ENCODE measurements at regions not wholly inside any gene's neighbourhood (a gene's known extent, or its start where the extent isn't known, plus 50 kb on each side); places are given as distances from the start of the nearest gene placed in this dataset.

DNA sequence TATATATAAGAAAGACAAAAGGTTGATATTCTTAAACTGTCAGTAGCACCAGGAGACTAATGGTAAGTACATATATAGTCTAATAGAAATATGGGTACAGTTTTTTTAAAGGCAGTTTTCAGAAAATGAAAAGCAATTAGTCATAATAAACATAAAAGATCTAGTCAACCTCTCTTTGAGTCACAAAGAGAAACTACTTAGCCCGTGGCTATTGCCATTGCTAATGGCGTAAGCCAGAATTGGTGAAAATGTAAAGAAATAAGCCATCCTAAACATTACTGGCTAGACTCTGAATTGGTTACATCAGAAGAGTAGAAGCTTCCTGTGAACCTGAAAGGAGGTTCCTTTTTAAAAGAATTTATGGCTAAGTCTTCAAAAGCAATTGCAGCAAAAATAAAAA, 668.7 kb upstream of the CPEB2 start:
- Histone ChIP-seq H3K27ac (ENCODE audit: low read depth, low read length) (no peak overlapping the region), H3K27me3 (ENCODE audit: control insufficient read depth in 5 of 5, insufficient read depth in 4 of 5, low read length in 5 of 5) (no peaks in the 10 kb centered on the region), H3K9me3 (ENCODE audit: control insufficient read depth in 5 of 5, low read length in 5 of 5) (peaks cover 0 to 5% (median 0%) of the 10 kb centered on the region in 5 donors), H3K4me3 (ENCODE audit: low read depth in 1 of 5, low read length in 5 of 5) (no peak overlapping the region), H3K36me3 (ENCODE audit: control insufficient read depth in 5 of 5, insufficient read depth in 5 of 5, low read length in 5 of 5) (no peaks in the 10 kb centered on the region), H3K9ac (ENCODE audit: low read length in 5 of 5) (no peak overlapping the region), H3K4me1 (ENCODE audit: control insufficient read depth in 5 of 5, insufficient read depth in 5 of 5, low read length in 5 of 5) (no peaks in the 10 kb centered on the region)

DNA sequence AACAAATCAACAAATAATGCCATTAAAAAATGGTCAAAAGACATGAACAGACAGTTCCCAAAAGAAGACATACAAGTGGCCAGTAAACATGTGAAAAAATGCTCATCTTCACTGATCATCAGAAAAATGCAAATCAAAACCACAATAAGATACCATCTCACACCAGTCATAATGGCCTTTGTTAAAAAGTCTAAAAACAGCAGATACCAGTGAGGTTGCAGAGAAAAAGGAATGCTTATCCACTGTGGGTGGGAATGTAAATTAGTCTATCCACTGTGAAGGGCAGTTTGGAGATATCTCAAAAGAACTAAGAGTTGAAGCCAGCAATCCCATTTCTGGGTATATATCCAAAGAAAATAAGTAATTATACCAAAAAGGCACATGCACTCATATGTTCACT, 668.1 kb upstream of the CPEB2 start:
- H3K27ac ChIP-seq (ENCODE audit: low read depth, low read length): no peak overlapping the region
- no peaks in the 10 kb centered on the region for H3K36me3 ChIP-seq (ENCODE audit: control insufficient read depth in 5 of 5, insufficient read depth in 5 of 5, low read length in 5 of 5)
- no peaks in the 10 kb centered on the region for H3K27me3 ChIP-seq (ENCODE audit: control insufficient read depth in 5 of 5, insufficient read depth in 4 of 5, low read length in 5 of 5)
- H3K4me3 ChIP-seq (ENCODE audit: low read depth in 1 of 5, low read length in 5 of 5): no peak overlapping the region
- H3K4me1 ChIP-seq (ENCODE audit: control insufficient read depth in 5 of 5, insufficient read depth in 5 of 5, low read length in 5 of 5): no peaks in the 10 kb centered on the region
- H3K9ac ChIP-seq (ENCODE audit: low read length in 5 of 5): no peak overlapping the region
- H3K9me3 ChIP-seq (ENCODE audit: control insufficient read depth in 5 of 5, low read length in 5 of 5): peaks cover 0 to 5% (median 0%) of the 10 kb centered on the region in 5 donors

DNA sequence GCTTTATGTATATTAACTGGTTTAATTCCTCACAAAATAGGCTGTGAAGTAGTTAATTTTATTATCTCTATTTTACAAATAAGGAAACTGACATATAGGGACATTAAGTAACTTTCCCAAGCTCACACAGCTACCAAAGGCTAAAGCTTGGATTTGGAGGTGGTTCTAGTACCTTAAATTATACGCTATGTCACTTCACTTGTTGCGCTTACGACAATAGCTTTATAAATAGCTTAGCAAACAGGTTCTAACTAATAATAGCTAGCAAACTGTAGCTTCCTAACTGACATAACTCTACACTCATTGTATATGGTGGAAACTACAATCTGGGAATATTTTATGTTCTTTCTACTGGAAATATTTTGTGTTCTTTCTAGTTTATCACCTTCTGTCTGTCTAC, 666.4 kb upstream of the CPEB2 start:
- no peak overlapping the region for H3K27ac ChIP-seq (ENCODE audit: low read depth, low read length)
- no peaks in the 10 kb centered on the region for H3K4me1 ChIP-seq (ENCODE audit: control insufficient read depth in 5 of 5, insufficient read depth in 5 of 5, low read length in 5 of 5)
- no peak overlapping the region for H3K4me3 ChIP-seq (ENCODE audit: low read depth in 1 of 5, low read length in 5 of 5)
- no peaks in the 10 kb centered on the region for H3K36me3 ChIP-seq (ENCODE audit: control insufficient read depth in 5 of 5, insufficient read depth in 5 of 5, low read length in 5 of 5)
- no peak overlapping the region for H3K9ac ChIP-seq (ENCODE audit: low read length in 5 of 5)
- H3K27me3 ChIP-seq (ENCODE audit: control insufficient read depth in 5 of 5, insufficient read depth in 4 of 5, low read length in 5 of 5): no peaks in the 10 kb centered on the region
- peaks cover 0 to 5% (median 0%) of the 10 kb centered on the region in 5 donors for H3K9me3 ChIP-seq (ENCODE audit: control insufficient read depth in 5 of 5, low read length in 5 of 5)

DNA sequence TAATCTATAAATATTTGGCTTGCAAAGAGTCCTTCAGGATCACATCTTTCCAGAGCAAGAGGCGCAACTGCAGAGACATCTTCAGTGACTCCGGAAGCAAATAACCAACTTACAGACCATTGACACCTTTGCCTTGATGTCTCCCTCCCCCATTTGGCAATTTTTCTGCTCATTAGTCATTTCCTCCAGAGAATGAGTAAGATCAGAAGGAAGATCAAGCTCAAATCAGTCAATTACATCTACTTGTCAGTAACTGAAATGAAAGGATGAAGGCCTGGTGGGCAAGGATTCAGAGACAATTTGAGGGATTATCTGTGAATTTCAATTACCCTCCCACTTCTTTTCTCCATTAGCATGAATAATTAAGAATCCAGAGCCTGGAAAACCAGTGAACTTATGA, 665.6 kb upstream of the CPEB2 start:
- Histone ChIP-seq H3K4me3 (ENCODE audit: low read depth in 1 of 5, low read length in 5 of 5) (no peak overlapping the region), H3K27me3 (ENCODE audit: control insufficient read depth in 5 of 5, insufficient read depth in 4 of 5, low read length in 5 of 5) (no peaks in the 10 kb centered on the region), H3K27ac (ENCODE audit: low read depth, low read length) (no peak overlapping the region), H3K9me3 (ENCODE audit: control insufficient read depth in 5 of 5, low read length in 5 of 5) (peaks cover 0 to 5% (median 0%) of the 10 kb centered on the region in 5 donors), H3K36me3 (ENCODE audit: control insufficient read depth in 5 of 5, insufficient read depth in 5 of 5, low read length in 5 of 5) (no peaks in the 10 kb centered on the region), H3K4me1 (ENCODE audit: control insufficient read depth in 5 of 5, insufficient read depth in 5 of 5, low read length in 5 of 5) (no peaks in the 10 kb centered on the region), H3K9ac (ENCODE audit: low read length in 5 of 5) (no peak overlapping the region)

DNA sequence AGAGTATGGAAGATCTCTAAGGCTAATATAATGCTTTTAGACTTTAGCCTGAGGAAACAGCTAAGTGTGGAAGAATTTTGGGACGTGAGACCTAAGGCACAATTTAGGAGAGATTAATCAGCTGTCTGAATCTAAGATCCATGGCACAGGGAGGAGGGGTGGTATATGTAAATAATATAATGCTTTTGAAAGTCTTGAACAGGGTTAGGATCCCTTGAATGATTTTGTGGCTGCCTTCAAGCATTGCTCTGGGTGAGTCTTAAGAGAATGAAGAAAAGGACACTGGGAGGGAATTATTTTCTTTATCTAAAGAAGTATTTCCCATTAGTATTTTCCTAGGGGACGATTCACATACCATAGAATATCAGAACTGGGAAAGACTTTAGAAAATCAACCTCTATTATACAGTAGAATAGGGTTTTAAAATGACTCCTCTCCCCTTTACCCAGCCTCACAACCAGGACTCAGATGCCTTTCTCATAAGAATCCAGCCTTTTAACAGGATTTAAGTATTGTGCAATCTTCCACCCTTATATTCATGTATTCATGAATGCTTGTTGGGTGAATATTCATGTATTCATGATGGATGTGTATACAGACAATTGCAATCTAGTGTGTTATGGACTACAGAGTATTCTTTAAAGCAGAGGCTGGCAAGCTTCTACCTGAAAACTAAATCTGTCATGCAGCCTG, 664.2 kb upstream of the CPEB2 start:
- Histone ChIP-seq H3K4me1 (ENCODE audit: control insufficient read depth in 5 of 5, insufficient read depth in 5 of 5, low read length in 5 of 5) (no peaks in the 10 kb centered on the region), H3K9ac (ENCODE audit: low read length in 5 of 5) (no peak overlapping the region)

DNA sequence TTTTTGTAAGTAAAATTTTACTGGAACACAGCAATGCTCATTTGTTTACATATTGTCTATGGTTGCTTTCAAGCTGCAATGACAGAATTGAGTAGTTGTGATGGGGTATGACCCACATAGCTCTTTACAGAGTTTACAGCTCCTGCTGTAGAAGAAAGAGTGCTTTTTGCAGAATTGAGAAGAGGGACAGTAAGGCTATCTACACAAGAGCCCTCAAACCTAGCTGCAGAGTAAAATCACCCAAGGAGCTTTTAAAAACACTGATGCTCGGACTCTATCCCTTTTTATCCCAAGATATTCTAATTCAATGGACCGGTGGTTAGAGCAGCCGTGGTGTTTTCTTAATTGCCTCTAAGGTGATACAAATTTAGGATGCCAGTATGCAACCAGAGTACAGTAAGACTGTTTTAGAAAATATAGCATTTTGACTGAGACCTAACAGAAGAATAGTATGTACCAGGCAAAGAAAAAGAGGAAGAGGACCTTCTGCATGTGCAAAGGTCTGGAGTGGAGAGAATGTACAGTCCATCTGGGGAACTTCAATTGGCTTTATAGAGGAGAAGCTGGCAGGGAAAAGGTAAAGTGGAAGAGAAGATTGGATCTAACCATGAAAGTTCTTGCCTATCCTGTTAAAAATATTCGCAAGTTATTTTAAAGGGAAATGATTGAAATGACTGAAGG, 663.6 kb upstream of the CPEB2 start:
- H3K4me3 ChIP-seq (ENCODE audit: low read depth in 1 of 5, low read length in 5 of 5): no peak overlapping the region
- H3K4me1 ChIP-seq (ENCODE audit: control insufficient read depth in 5 of 5, insufficient read depth in 5 of 5, low read length in 5 of 5): no peaks in the 10 kb centered on the region
- H3K9ac ChIP-seq (ENCODE audit: low read length in 5 of 5): no peak overlapping the region
- H3K9me3 ChIP-seq (ENCODE audit: control insufficient read depth in 5 of 5, low read length in 5 of 5): peaks cover 0 to 5% (median 0%) of the 10 kb centered on the region in 5 donors
- no peak overlapping the region for H3K27ac ChIP-seq (ENCODE audit: low read depth, low read length)
- no peaks in the 10 kb centered on the region for H3K27me3 ChIP-seq (ENCODE audit: control insufficient read depth in 5 of 5, insufficient read depth in 4 of 5, low read length in 5 of 5)
- H3K36me3 ChIP-seq (ENCODE audit: control insufficient read depth in 5 of 5, insufficient read depth in 5 of 5, low read length in 5 of 5): no peaks in the 10 kb centered on the region

More for the DNA sequence above, 664.2 kb upstream of the CPEB2 start:
- Histone ChIP-seq H3K27me3 (ENCODE audit: control insufficient read depth in 5 of 5, insufficient read depth in 4 of 5, low read length in 5 of 5) (no peaks in the 10 kb centered on the region), H3K36me3 (ENCODE audit: control insufficient read depth in 5 of 5, insufficient read depth in 5 of 5, low read length in 5 of 5) (no peaks in the 10 kb centered on the region), H3K27ac (ENCODE audit: low read depth, low read length) (no peak overlapping the region), H3K4me3 (ENCODE audit: low read depth in 1 of 5, low read length in 5 of 5) (no peak overlapping the region), H3K9me3 (ENCODE audit: control insufficient read depth in 5 of 5, low read length in 5 of 5) (peaks cover 0 to 5% (median 0%) of the 10 kb centered on the region in 5 donors)

DNA sequence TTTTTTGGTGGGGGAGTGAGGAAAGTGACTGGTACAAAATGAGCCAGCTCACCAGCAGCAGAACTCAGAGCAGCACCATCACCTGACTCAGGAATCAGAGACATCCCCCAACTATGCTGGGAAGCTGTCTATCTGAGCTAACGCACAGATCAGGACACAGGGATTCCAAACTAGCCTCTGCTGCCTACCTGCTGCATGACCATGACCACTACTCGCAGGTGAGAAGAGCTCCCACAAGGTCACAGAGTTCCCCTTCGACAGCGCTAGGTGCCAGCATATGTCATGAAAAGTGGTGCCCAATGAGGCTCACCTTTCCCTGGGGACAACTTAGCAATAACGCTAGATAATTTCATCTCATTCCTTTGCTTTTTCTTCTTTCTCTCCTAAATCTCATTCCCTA, 662.6 kb upstream of the CPEB2 start:
- Histone ChIP-seq H3K4me1 (ENCODE audit: control insufficient read depth in 5 of 5, insufficient read depth in 5 of 5, low read length in 5 of 5) (no peaks in the 10 kb centered on the region), H3K9me3 (ENCODE audit: control insufficient read depth in 5 of 5, low read length in 5 of 5) (peaks cover 0 to under 1% (median 0%) of the 10 kb centered on the region in 5 donors), H3K9ac (ENCODE audit: low read length in 5 of 5) (no peak overlapping the region), H3K27me3 (ENCODE audit: control insufficient read depth in 5 of 5, insufficient read depth in 4 of 5, low read length in 5 of 5) (no peaks in the 10 kb centered on the region), H3K36me3 (ENCODE audit: control insufficient read depth in 5 of 5, insufficient read depth in 5 of 5, low read length in 5 of 5) (no peaks in the 10 kb centered on the region), H3K27ac (ENCODE audit: low read depth, low read length) (no peak overlapping the region), H3K4me3 (ENCODE audit: low read depth in 1 of 5, low read length in 5 of 5) (no peak overlapping the region)

DNA sequence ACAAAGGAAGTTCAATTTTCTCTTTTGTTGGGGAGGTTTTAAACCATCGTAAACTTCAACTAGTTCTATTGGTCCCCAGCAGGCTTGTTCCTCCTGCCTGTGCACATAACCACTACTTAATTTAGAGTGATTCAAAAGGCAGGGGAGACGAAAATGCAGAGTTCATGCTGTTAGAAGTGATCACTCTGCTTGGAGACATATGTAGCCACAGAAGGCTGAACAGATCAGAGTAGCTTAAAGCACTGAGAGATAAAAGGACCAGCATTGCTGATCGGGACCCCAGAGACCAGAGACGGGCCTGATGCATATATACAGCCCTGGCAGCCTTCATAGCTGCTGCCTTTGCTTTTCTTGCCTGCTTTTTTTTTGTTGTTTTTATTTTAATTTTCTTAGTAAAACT, 662.0 kb upstream of the CPEB2 start:
- Histone ChIP-seq H3K27ac (ENCODE audit: low read depth, low read length) (no peak overlapping the region), H3K9me3 (ENCODE audit: control insufficient read depth in 5 of 5, low read length in 5 of 5) (no peaks in the 10 kb centered on the region), H3K4me1 (ENCODE audit: control insufficient read depth in 5 of 5, insufficient read depth in 5 of 5, low read length in 5 of 5) (no peaks in the 10 kb centered on the region), H3K4me3 (ENCODE audit: low read depth in 1 of 5, low read length in 5 of 5) (no peak overlapping the region), H3K36me3 (ENCODE audit: control insufficient read depth in 5 of 5, insufficient read depth in 5 of 5, low read length in 5 of 5) (no peaks in the 10 kb centered on the region), H3K27me3 (ENCODE audit: control insufficient read depth in 5 of 5, insufficient read depth in 4 of 5, low read length in 5 of 5) (no peaks in the 10 kb centered on the region), H3K9ac (ENCODE audit: low read length in 5 of 5) (no peak overlapping the region)

DNA sequence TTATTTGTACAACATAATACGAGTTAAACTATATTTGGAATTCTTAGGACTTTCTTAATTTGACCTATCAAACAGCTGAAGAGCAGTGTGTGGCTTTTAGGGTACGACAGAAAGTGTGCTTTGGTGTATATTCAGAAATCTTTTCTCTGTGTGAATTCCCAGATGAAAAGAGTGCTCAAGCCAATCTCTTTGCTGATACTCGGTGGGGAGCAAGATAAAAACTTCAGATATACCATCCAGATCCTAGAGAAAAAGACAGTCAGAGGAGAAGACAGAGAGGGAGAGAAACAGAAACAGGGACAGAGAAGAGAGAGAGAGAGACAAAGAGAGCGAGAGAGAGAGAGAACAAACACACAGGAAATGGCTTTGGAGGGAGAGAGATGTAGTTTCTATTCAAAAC, 658.3 kb upstream of the CPEB2 start:
- Histone ChIP-seq H3K36me3 (ENCODE audit: control insufficient read depth in 5 of 5, insufficient read depth in 5 of 5, low read length in 5 of 5) (no peaks in the 10 kb centered on the region), H3K9me3 (ENCODE audit: control insufficient read depth in 5 of 5, low read length in 5 of 5) (no peaks in the 10 kb centered on the region), H3K27ac (ENCODE audit: low read depth, low read length) (no peak overlapping the region), H3K4me1 (ENCODE audit: control insufficient read depth in 5 of 5, insufficient read depth in 5 of 5, low read length in 5 of 5) (peaks cover 0 to 10% (median 0%) of the 10 kb centered on the region in 5 donors), H3K4me3 (ENCODE audit: low read depth in 1 of 5, low read length in 5 of 5) (no peak overlapping the region), H3K9ac (ENCODE audit: low read length in 5 of 5) (no peak overlapping the region), H3K27me3 (ENCODE audit: control insufficient read depth in 5 of 5, insufficient read depth in 4 of 5, low read length in 5 of 5) (no peaks in the 10 kb centered on the region)

DNA sequence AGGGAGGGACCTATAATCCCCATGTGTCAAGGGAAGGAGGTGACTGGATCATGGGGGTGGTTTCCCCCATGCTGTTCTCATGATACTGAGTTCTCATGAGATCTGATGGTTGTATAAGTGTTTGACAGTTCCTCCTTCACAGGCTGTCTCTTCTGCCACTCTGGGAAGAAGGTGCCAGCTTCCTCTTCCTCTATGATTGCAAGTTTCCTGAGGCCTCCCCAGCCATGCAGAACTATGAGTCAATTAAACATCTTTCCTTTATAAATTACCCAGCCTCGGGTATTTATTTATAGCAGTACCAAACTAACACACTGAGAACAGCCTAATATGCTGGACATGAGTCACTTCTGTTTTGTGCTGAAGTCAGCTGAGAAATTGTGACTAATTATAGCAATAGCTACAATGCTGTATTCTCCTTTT, 656.9 kb upstream of the CPEB2 start:
- H3K36me3 ChIP-seq (ENCODE audit: control insufficient read depth in 5 of 5, insufficient read depth in 5 of 5, low read length in 5 of 5): no peaks in the 10 kb centered on the region
- no peaks in the 10 kb centered on the region for H3K9me3 ChIP-seq (ENCODE audit: control insufficient read depth in 5 of 5, low read length in 5 of 5)
- H3K4me1 ChIP-seq (ENCODE audit: control insufficient read depth in 5 of 5, insufficient read depth in 5 of 5, low read length in 5 of 5): peaks cover 0 to 10% (median 0%) of the 10 kb centered on the region in 5 donors
- no peak overlapping the region for H3K9ac ChIP-seq (ENCODE audit: low read length in 5 of 5)
- H3K4me3 ChIP-seq (ENCODE audit: low read depth in 1 of 5, low read length in 5 of 5): no peak overlapping the region
- H3K27ac ChIP-seq (ENCODE audit: low read depth, low read length): no peak overlapping the region
- H3K27me3 ChIP-seq (ENCODE audit: control insufficient read depth in 5 of 5, insufficient read depth in 4 of 5, low read length in 5 of 5): no peaks in the 10 kb centered on the region

All from subcutaneous abdominal adipose tissue (tissue), 5 donors.